ENCODE measurements at regions not wholly inside any gene's neighbourhood (a gene's known extent, or its start where the extent isn't known, plus 50 kb on each side); places are given as distances from the start of the nearest gene placed in this dataset.

- H3K9ac ChIP-seq (ENCODE audit: insufficient read depth in 1 of 2, low read depth in 2 of 2, low read length in 2 of 2) = no peak overlapping the region
- H2AFZ ChIP-seq (ENCODE audit: low read depth, low read length) = no peak overlapping the region
- no TSS peak for BruUV-seq (replicated peaks)
- no peaks in the 10 kb centered on the region for H3K27me3 ChIP-seq (ENCODE audit: control insufficient read depth in 2 of 2, insufficient read depth in 2 of 2, low read length in 2 of 2)
- H3K4me1 ChIP-seq (replicated peaks in 1 of 2; ENCODE audit: control insufficient read depth in 2 of 2, insufficient read depth in 2 of 2, low read length in 2 of 2) = no peaks in the 10 kb centered on the region
- TF ChIP-seq ZBTB7A (IDR thresholded peaks at IDR 0.05; ENCODE audit: borderline replicate concordance, control insufficient read depth, low read depth, low read length) = no peak
- TF ChIP-seq CHAMP1 (IDR thresholded peaks at IDR 0.05) = no peak
- WGBS (ENCODE audit: insufficient coverage, low coverage, missing lambda C conversion rate) = 0% methylated on average over 7 of the region's 9 CpGs
- no peak overlapping the region for H3K4me3 ChIP-seq
- in situ Hi-C loops (cut with MboI) (no loop called here), intact Hi-C loops (cut with micrococcal nuclease) (no loop called here)
- CTCF ChIA-PET (ENCODE audit: low intra/inter-chr PET ratio) = no interaction called here
- POLR2A ChIA-PET = no interaction called here
- H3K79me2 ChIP-seq (ENCODE audit: control insufficient read depth, insufficient read depth, low read length) = no peaks in the 10 kb centered on the region
- H4K20me1 ChIP-seq (replicated peaks; ENCODE audit: control insufficient read depth, insufficient read depth, low read length) = no peaks in the 10 kb centered on the region
- no peaks in the 10 kb centered on the region for H3K9me1 ChIP-seq (ENCODE audit: control insufficient read depth, insufficient read depth, low read length)
- no peaks in the 10 kb centered on the region for H3K9me3 ChIP-seq (replicated peaks; ENCODE audit: control insufficient read depth, insufficient read depth, low read depth, low read length)
- no peak overlapping the region for H3K4me2 ChIP-seq (ENCODE audit: insufficient read depth, low read length)
- DNase-seq (ENCODE audit: extremely low read depth in 1 of 4, low spot score in 3 of 4) = peak in 1 of 4 experiments; percentile 4
- H3K36me3 ChIP-seq (ENCODE audit: control insufficient read depth, insufficient read depth, low read length) = no peaks in the 10 kb centered on the region
- ATAC-seq = no peak
- no peak for FAIRE-seq
- H3K27ac ChIP-seq (ENCODE audit: extremely low read depth, low read depth, low read length) = no peak overlapping the region
Observed at GRCh38 chr13:89066868-89067466, 1395.8 kb downstream of the SLITRK5 start.

GRCh38 chr13:89072979-89073378 is 1401.8 kb downstream of the SLITRK5 start:
- H3K9ac ChIP-seq (ENCODE audit: insufficient read depth in 1 of 2, low read depth in 2 of 2, low read length in 2 of 2) = no peak overlapping the region
- CTCF ChIA-PET (ENCODE audit: low intra/inter-chr PET ratio) = no interaction called here
- H3K9me3 ChIP-seq (replicated peaks; ENCODE audit: control insufficient read depth, insufficient read depth, low read depth, low read length) = no peaks in the 10 kb centered on the region
- ATAC-seq (no peak), FAIRE-seq (no peak), DNase-seq (ENCODE audit: extremely low read depth in 1 of 4, low spot score in 3 of 4) (no peak)
- no peaks in the 10 kb centered on the region for H3K4me1 ChIP-seq (replicated peaks in 1 of 2; ENCODE audit: control insufficient read depth in 2 of 2, insufficient read depth in 2 of 2, low read length in 2 of 2)
- H3K9me1 ChIP-seq (ENCODE audit: control insufficient read depth, insufficient read depth, low read length) = no peaks in the 10 kb centered on the region
- 0% methylated on average over 1 of the region's 1 CpG for WGBS (ENCODE audit: insufficient coverage, low coverage, missing lambda C conversion rate)
- no peaks in the 10 kb centered on the region for H3K36me3 ChIP-seq (ENCODE audit: control insufficient read depth, insufficient read depth, low read length)
- no peak overlapping the region for H2AFZ ChIP-seq (ENCODE audit: low read depth, low read length)
- POLR2A ChIA-PET = no interaction called here
- no peaks in the 10 kb centered on the region for H4K20me1 ChIP-seq (replicated peaks; ENCODE audit: control insufficient read depth, insufficient read depth, low read length)
- H3K79me2 ChIP-seq (ENCODE audit: control insufficient read depth, insufficient read depth, low read length) = no peaks in the 10 kb centered on the region
- H3K27me3 ChIP-seq (ENCODE audit: control insufficient read depth in 2 of 2, insufficient read depth in 2 of 2, low read length in 2 of 2) = no peaks in the 10 kb centered on the region
- in situ Hi-C loops (cut with MboI) = no loop called here
- no peak overlapping the region for H3K4me3 ChIP-seq
- BruUV-seq (replicated peaks) = no TSS peak
- intact Hi-C loops (cut with micrococcal nuclease) = no loop called here
- no peak overlapping the region for H3K27ac ChIP-seq (ENCODE audit: extremely low read depth, low read depth, low read length)
- H3K4me2 ChIP-seq (ENCODE audit: insufficient read depth, low read length) = no peak overlapping the region
- TF ChIP-seq ZNF639 (CRISPR knock-in tag; conservative IDR thresholded peaks at IDR 0.05 in 1 of 2, IDR thresholded peaks at IDR 0.05 in 1 of 2) (no peak), MYBL2 (IDR thresholded peaks at IDR 0.05; ENCODE audit: low read depth) (no peak), MYBL2 (CRISPR knock-in tag; IDR thresholded peaks at IDR 0.05; ENCODE audit: borderline replicate concordance) (no peak), ZBTB2 (IDR thresholded peaks at IDR 0.05) (no peak)

Data from K562 (cell line).